Fibroblast of lung (primary cell): ENCODE measurements at regions not wholly inside any gene's neighbourhood (a gene's known extent, or its start where the extent isn't known, plus 50 kb on each side); places are given as distances from the start of the nearest gene placed in this dataset.

Source experiments
- DNase-seq, 2 donors: peaks; one replicate each; pipeline versions ENCODE4 v3.0.0 to v3.0.0-alpha.2; 2010; ENCODE audit warnings: low read depth in 2 of 2
- H2AFZ ChIP-seq: 2 replicates; pipeline ENCODE4 v1.5.1; 2012; ENCODE audit warnings: low read length, control low read depth, inconsistent platforms
- H3K27ac ChIP-seq: 2 replicates; pipeline ENCODE4 v1.5.1; 2011; ENCODE audit warnings: low read length, control low read depth; ENCODE audit not compliant: insufficient read depth
- H3K27me3 ChIP-seq: 2 replicates; pipeline ENCODE4 v1.5.1; 2011; ENCODE audit warnings: mild to moderate bottlenecking, low read length; ENCODE audit not compliant: control insufficient read depth, insufficient read depth
- H3K36me3 ChIP-seq: 2 replicates; pipeline ENCODE4 v1.5.1; 2011; ENCODE audit warnings: low read length; ENCODE audit not compliant: control insufficient read depth, insufficient read depth
- H3K4me1 ChIP-seq: 2 replicates; pipeline ENCODE4 v1.5.1; 2011; ENCODE audit warnings: low read length; ENCODE audit not compliant: control insufficient read depth, insufficient read depth; ENCODE audit errors: extremely low read depth
- H3K4me2 ChIP-seq: 2 replicates; pipeline ENCODE4 v1.5.1; 2011; ENCODE audit warnings: low read length, control low read depth; ENCODE audit not compliant: insufficient read depth; ENCODE audit errors: extremely low read depth
- H3K4me3 ChIP-seq, 4 experiments: fragments of 200-600 bp in 1 of 4; sonication (generic) in 1 of 4; replicated peaks in 1 of 4; 2 replicates each; pipeline ENCODE4 v1.5.1; 2011 to 2016; ENCODE audit warnings: low read length in 4 of 4, low read depth in 3 of 4, mild to moderate bottlenecking in 3 of 4, control low read depth in 2 of 4, inconsistent platforms in 1 of 4, mixed read lengths in 1 of 4; ENCODE audit not compliant: insufficient read depth in 1 of 4; ENCODE audit errors: control extremely low read depth in 1 of 4
- H3K79me2 ChIP-seq: 2 replicates; pipeline ENCODE4 v1.5.1; 2012; ENCODE audit warnings: mild to moderate bottlenecking, low read length, inconsistent platforms; ENCODE audit not compliant: control insufficient read depth, insufficient read depth
- H3K9ac ChIP-seq: 2 replicates; pipeline ENCODE4 v1.5.1; 2011; ENCODE audit warnings: mild to moderate bottlenecking, low read length, control low read depth; ENCODE audit not compliant: insufficient read depth
- H3K9me3 ChIP-seq: 2 replicates; pipeline ENCODE4 v1.5.1; 2012; ENCODE audit warnings: low read depth, low read length; ENCODE audit not compliant: control insufficient read depth, insufficient read depth
- H4K20me1 ChIP-seq: 2 replicates; pipeline ENCODE4 v1.5.1; 2011; ENCODE audit warnings: low read length; ENCODE audit not compliant: control insufficient read depth, insufficient read depth; ENCODE audit errors: extremely low read depth
- CTCF ChIP-seq, 2 donors: IDR thresholded peaks in 1 of 2; conservative IDR thresholded peaks in 1 of 2; 1 replicate in 1 of 2; 2 replicates in 1 of 2; pipeline ENCODE4 v1.5.1; 2011 to 2012; ENCODE audit warnings: low read length in 2 of 2, control low read depth in 1 of 2, inconsistent platforms in 1 of 2, low read depth in 1 of 2, mild to moderate bottlenecking in 1 of 2
- EZH2 ChIP-seq: IDR thresholded peaks from 2 replicates; pipeline ENCODE4 v1.5.1; 2012; ENCODE audit warnings: low read length, control low read depth, mild to moderate bottlenecking; ENCODE audit errors: missing control alignments

- Histone ChIP-seq H4K20me1 (no peaks in the 10 kb centered on the region), H3K9ac (no peak overlapping the region), H3K36me3 (no peaks in the 10 kb centered on the region), H3K79me2 (no peaks in the 10 kb centered on the region), H3K4me2 (no peak overlapping the region), H3K4me3 (no peak overlapping the region), H3K9me3 (no peaks in the 10 kb centered on the region), H3K4me1 (no peaks in the 10 kb centered on the region), H3K27ac (no peak overlapping the region), H3K27me3 (peaks cover 11% of the 10 kb centered on the region), H2AFZ (no peak overlapping the region)
- DNase-seq, result peak in 1 of 2 donors; percentile 47
- no peak for TF ChIP-seq EZH2
- peak in 1 of 2 donors; percentile 47 for TF ChIP-seq CTCF (conservative IDR thresholded peaks at IDR 0.05 in 1 of 2, IDR thresholded peaks at IDR 0.05 in 1 of 2; ENCODE audit: low read depth in 1 of 2, low read length in 2 of 2)
Measured at GRCh38 chr22:27331526-27332281, 469.9 kb downstream of the MN1 start.

- no peaks in the 10 kb centered on the region for H3K36me3 ChIP-seq
- H3K4me1 ChIP-seq, result no peaks in the 10 kb centered on the region
- H3K4me3 ChIP-seq, result no peak overlapping the region
- H3K27me3 ChIP-seq, result peaks cover 4% of the 10 kb centered on the region
- H3K9me3 ChIP-seq, result no peaks in the 10 kb centered on the region
- no peaks in the 10 kb centered on the region for H3K79me2 ChIP-seq
- H2AFZ ChIP-seq, result no peak overlapping the region
- H3K27ac ChIP-seq, result no peak overlapping the region
- no peak overlapping the region for H3K4me2 ChIP-seq
- H4K20me1 ChIP-seq, result no peaks in the 10 kb centered on the region
- TF ChIP-seq CTCF (conservative IDR thresholded peaks at IDR 0.05 in 1 of 2, IDR thresholded peaks at IDR 0.05 in 1 of 2; ENCODE audit: low read depth in 1 of 2, low read length in 2 of 2) (no peak), EZH2 (no peak)
- no peak for DNase-seq
- no peak overlapping the region for H3K9ac ChIP-seq
Measured at GRCh38 chr22:27335102-27335660, 466.4 kb downstream of the MN1 start.

- no peaks in the 10 kb centered on the region for H4K20me1 ChIP-seq
- no peaks in the 10 kb centered on the region for H3K9me3 ChIP-seq
- TF ChIP-seq CTCF (conservative IDR thresholded peaks at IDR 0.05 in 1 of 2, IDR thresholded peaks at IDR 0.05 in 1 of 2; ENCODE audit: low read depth in 1 of 2, low read length in 2 of 2) (no peak), EZH2 (no peak)
- H3K79me2 ChIP-seq, result no peaks in the 10 kb centered on the region
- H3K4me3 ChIP-seq, result no peak overlapping the region
- peaks cover 2% of the 10 kb centered on the region for H3K27me3 ChIP-seq
- no peak overlapping the region for H3K27ac ChIP-seq
- no peak overlapping the region for H2AFZ ChIP-seq
- H3K4me2 ChIP-seq, result no peak overlapping the region
- no peaks in the 10 kb centered on the region for H3K36me3 ChIP-seq
- H3K9ac ChIP-seq, result no peak overlapping the region
- peak in 1 of 2 donors; percentile 93 for DNase-seq
- no peaks in the 10 kb centered on the region for H3K4me1 ChIP-seq
Measured at GRCh38 chr22:27336151-27337090, 465.1 kb downstream of the MN1 start.
